Activated B cell treated with CpG ODN at 0.5 μM for 24 hours (primary cell): ENCODE measurements at regions not wholly inside any gene's neighbourhood (a gene's known extent, or its start where the extent isn't known, plus 50 kb on each side); places are given as distances from the start of the nearest gene placed in this dataset.

Experiments
- ATAC-seq: fragments of 200-7000 bp; cut with Tn5 transposase; one replicate; pipeline ENCODE4 v1.10.0; 2021; ENCODE audit warnings: low read depth, mild to moderate bottlenecking, moderate library complexity
- CTCF ChIA-PET: fragments of 350-600 bp; sonication (Branson Sonifier 250); formaldehyde crosslinking; loops from one replicate; lab custom pipeline; 2021; ENCODE audit warnings: antibody characterized with exemption; lab: Charles Lee
- POLR2A ChIA-PET: fragments of 350-600 bp; sonication (Branson Sonifier 250); formaldehyde crosslinking; loops from one replicate; lab custom pipeline; 2021; ENCODE audit warnings: antibody characterized with exemption; lab: Charles Lee
- DNase-seq: peaks from one replicate; pipeline ENCODE4 v3.0.0; 2022
- H3K27ac Mint-ChIP-seq: one replicate; pipeline ENCODE4 v1.8.0; 2020; ENCODE audit warnings: mixed read lengths
- H3K27me3 Mint-ChIP-seq: one replicate; pipeline ENCODE4 v1.8.0; 2021; ENCODE audit warnings: mixed read lengths
- H3K36me3 Mint-ChIP-seq: one replicate; pipeline ENCODE4 v1.8.0; 2021; ENCODE audit warnings: low read depth, mixed read lengths
- H3K4me1 Mint-ChIP-seq: one replicate; pipeline ENCODE4 v1.8.0; 2021; ENCODE audit warnings: mixed read lengths
- H3K4me3 Mint-ChIP-seq: one replicate; pipeline ENCODE4 v1.8.0; 2020; ENCODE audit warnings: mild to moderate bottlenecking, mixed read lengths
- H3K9me3 Mint-ChIP-seq: one replicate; pipeline ENCODE4 v1.8.0; 2020; ENCODE audit warnings: mixed read lengths
- CTCF ChIP-seq: fragments of 200-600 bp; IDR thresholded peaks from one replicate; pipeline ENCODE4 v1.8.0; 2022; ENCODE audit warnings: antibody characterized with exemption, mild to moderate bottlenecking
- intact Hi-C: fragments of 100-400 bp; cut with micrococcal nuclease; formaldehyde crosslinking; loops from one replicate; pipeline ENCODE4 v1.15.1; 2024

- TF ChIP-seq CTCF, result no peak
- H3K9me3 Mint-ChIP-seq, result no peaks in the 10 kb centered on the region
- no peak for ATAC-seq
- no peak for DNase-seq
- H3K36me3 Mint-ChIP-seq, result no peaks in the 10 kb centered on the region
- ChIA-PET CTCF (no interaction called here), POLR2A (no interaction called here)
- intact Hi-C loops, result no loop called here
- no peak overlapping the region for H3K4me3 Mint-ChIP-seq
- no peak overlapping the region for H3K27ac Mint-ChIP-seq
- H3K27me3 Mint-ChIP-seq, result no peaks in the 10 kb centered on the region
- no peaks in the 10 kb centered on the region for H3K4me1 Mint-ChIP-seq
Observed at GRCh38 chrX:139178980-139179379, 351.6 kb upstream of the F9 start.

DNA sequence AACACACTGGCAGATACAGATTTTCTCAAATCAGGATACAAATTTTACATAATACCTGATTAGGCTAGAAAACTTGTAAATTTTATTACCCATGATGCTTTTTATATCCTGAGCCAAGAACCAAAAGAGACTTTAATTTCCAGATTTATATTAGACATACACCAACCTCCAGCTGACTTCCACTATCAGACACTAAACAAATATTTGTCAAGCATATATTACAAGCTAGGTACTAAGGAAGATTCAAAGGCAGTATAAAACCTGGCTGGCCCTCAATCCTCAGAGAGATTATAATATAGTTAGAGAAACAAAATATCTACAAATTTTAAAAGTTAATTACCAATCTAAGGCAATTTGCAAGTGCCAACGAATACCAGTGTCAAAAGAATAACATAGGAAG, 357.8 kb upstream of the F9 start:
- ATAC-seq (no peak), DNase-seq (no peak)
- POLR2A ChIA-PET, result no interaction called here
- H3K9me3 Mint-ChIP-seq, result no peaks in the 10 kb centered on the region
- H3K36me3 Mint-ChIP-seq, result no peaks in the 10 kb centered on the region
- intact Hi-C loops, result no loop called here
- no peak overlapping the region for H3K4me3 Mint-ChIP-seq
- TF ChIP-seq CTCF, result no peak
- H3K27ac Mint-ChIP-seq, result no peak overlapping the region
- H3K27me3 Mint-ChIP-seq, result no peaks in the 10 kb centered on the region
- H3K4me1 Mint-ChIP-seq, result no peaks in the 10 kb centered on the region
- CTCF ChIA-PET, result no interaction called here

GRCh38 chrX:139170526-139171173, 359.9 kb upstream of the F9 start:
- no peaks in the 10 kb centered on the region for H3K9me3 Mint-ChIP-seq
- POLR2A ChIA-PET, result no interaction called here
- no peak overlapping the region for H3K4me3 Mint-ChIP-seq
- H3K27me3 Mint-ChIP-seq, result no peaks in the 10 kb centered on the region
- no peak for DNase-seq
- CTCF ChIA-PET, result no interaction called here
- no peaks in the 10 kb centered on the region for H3K36me3 Mint-ChIP-seq
- H3K27ac Mint-ChIP-seq, result no peak overlapping the region
- no peak for ATAC-seq
- intact Hi-C loops, result no loop called here
- H3K4me1 Mint-ChIP-seq, result no peaks in the 10 kb centered on the region
- TF ChIP-seq CTCF, result no peak

DNA sequence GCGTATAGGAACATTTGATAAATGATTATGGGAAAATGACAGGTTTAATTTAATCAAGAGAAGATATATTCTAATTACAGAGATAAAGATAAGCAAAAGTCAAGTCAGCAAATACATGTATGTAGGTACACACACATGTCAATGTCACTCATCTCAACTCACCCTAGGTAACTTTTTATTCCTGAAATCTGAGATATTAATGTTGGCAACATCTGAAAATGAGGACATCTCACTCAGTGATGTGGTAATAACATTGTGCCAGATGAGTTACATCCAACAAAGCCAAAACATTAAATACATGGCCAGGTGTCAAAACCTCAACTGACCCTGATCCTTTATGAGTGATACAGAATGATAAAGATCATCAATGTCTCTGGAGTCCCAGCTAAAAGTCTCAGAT, 363.3 kb upstream of the F9 start:
- TF ChIP-seq CTCF, result no peak
- ChIA-PET CTCF (no interaction called here), POLR2A (no interaction called here)
- intact Hi-C loops, result no loop called here
- no peaks in the 10 kb centered on the region for H3K4me1 Mint-ChIP-seq
- DNase-seq (no peak), ATAC-seq (no peak)
- H3K27me3 Mint-ChIP-seq, result no peaks in the 10 kb centered on the region
- no peak overlapping the region for H3K27ac Mint-ChIP-seq
- H3K36me3 Mint-ChIP-seq, result no peaks in the 10 kb centered on the region
- H3K9me3 Mint-ChIP-seq, result no peaks in the 10 kb centered on the region
- no peak overlapping the region for H3K4me3 Mint-ChIP-seq

- H3K27ac Mint-ChIP-seq, result no peak overlapping the region
- intact Hi-C loops, result no loop called here
- no peaks in the 10 kb centered on the region for H3K4me1 Mint-ChIP-seq
- CTCF ChIA-PET, result no interaction called here
- H3K4me3 Mint-ChIP-seq, result no peak overlapping the region
- POLR2A ChIA-PET, result no interaction called here
- no peaks in the 10 kb centered on the region for H3K27me3 Mint-ChIP-seq
- no peaks in the 10 kb centered on the region for H3K9me3 Mint-ChIP-seq
- no peaks in the 10 kb centered on the region for H3K36me3 Mint-ChIP-seq
- ATAC-seq (no peak), DNase-seq (no peak)
- TF ChIP-seq CTCF, result no peak
Observed at GRCh38 chrX:139158256-139158655, 372.3 kb upstream of the F9 start.
